ENCODE measurements at regions not wholly inside any gene's neighbourhood (a gene's known extent, or its start where the extent isn't known, plus 50 kb on each side); places are given as distances from the start of the nearest gene placed in this dataset.
A peak's percentile ranks its signal among the peaks of the same experiment; 100 is the strongest.

GRCh38 chr1:185645162-185645640 is 89.0 kb upstream of the HMCN1 start:
- DNase-seq, result no peak

GRCh38 chr1:185644531-185644930 is 89.7 kb upstream of the HMCN1 start:
- no peak for DNase-seq

- DNase-seq, result no peak
Observed at GRCh38 chr1:185636848-185637247, 97.3 kb upstream of the HMCN1 start.

- no peak for DNase-seq
Observed at GRCh38 chr1:185634704-185635103, 99.5 kb upstream of the HMCN1 start.

DNA sequence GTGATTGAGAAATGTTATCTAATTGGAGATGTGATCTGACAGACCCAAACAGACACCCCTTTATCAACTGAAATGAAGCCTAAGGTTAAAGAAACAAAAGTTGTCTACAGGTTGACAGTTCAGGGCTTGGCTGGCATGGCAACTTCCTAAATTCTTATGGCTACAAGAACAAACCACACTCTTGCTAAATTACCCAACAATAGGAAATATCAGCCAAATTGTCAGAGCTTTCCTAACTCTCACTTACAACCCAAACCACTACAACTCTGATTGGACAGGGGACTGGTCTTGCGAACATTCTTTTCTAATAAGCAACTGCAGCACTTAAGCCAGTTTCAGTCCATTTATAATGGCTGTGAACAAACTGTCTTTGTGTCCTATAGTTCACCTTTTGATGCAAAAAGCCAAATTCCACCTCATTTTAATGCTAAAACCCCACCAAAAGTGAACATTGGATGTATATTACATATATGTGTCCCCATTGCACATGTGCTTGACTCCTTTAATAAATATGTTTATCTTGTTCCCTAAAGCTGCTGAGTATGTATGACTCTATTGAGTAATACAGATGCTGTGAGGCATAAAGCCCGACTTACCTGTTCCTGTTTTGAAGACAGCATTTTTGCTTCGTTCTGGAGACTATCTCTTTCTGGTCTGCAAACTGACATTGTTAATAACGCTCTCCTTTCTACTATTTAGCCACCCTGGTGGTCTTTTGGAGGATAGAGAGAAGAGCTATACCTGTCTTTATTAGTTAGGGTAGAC is 101.3 kb upstream of the HMCN1 start:
- peak in 1 of 2 donors; percentile 18 for DNase-seq

DNA sequence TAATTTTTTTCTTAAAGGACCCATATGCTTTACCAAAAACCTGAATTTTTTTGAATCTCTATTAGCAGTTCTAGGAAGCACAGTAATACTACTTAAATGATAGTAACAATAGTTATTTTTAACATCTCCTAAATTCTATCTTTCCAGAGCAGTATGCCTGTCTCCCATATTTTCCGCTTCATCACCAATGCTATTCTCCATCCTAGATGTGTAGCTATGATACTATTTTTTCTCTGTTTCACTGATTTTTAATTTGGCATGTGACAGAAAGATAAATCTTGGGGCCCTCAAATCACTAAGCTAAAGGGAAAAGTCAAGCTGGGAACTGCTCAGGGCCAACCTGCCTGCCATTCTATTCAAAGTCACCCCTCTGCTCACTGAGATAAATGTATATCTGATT is 102.3 kb upstream of the HMCN1 start:
- no peak for DNase-seq

DNA sequence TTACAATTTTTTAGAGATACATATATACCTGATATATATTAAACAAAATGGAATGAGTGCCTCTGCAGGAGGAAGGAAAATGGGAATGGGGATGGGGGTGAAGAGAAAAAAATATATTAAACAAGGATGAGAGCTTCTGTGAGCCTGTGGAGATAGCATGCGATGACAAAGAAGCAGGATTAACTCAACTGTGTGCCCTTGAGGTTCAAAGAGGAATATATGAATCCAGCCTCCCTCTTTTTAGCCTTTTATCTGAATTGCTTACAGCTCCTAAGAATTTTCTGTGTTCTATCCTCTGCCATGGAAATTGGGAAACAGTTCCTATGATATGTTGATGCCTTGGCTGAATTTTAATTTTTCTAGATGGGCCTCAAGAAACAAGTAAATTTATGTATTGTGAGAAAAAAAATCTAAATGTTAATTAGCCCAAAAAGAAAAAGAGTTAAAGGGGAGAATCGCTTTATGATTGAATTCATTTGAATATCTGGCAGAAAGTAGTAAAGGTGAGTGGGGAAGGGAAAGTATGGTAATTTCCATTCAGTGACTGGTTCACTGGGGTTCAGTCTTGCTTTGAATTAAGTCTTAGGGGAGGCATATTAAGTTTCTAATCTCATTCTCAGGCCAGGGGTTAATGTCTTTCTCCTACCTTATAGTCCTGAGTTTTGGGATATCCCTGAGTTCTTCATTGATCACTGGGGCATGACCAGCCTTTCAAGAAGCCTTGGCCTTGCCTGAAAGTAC is 106.3 kb upstream of the HMCN1 start:
- DNase-seq, result no peak

GRCh38 chr1:185627171-185627570 is 107.0 kb upstream of the HMCN1 start:
- no peak for DNase-seq

DNA sequence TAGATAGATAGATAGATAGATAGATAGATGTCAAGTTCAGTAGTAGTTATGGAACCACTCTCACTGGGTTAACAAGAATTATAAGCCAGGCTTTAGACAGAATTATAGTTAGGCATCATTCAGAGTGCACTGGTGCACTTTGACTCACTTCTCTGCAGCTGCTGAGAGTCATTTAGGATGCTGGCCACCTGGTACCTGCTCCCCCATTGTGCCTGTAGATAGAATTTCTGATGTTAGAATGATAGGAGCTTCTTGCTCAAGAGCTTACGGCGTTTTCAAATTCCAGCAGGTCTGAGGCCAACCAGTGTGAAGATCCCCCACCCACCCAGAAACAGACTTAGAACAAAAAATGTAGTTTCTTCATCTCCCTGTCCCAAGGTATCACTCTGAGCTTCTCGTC is 107.8 kb upstream of the HMCN1 start:
- DNase-seq, result no peak

GRCh38 chr1:185610954-185611353 is 123.2 kb upstream of the HMCN1 start:
- DNase-seq, result no peak

DNA sequence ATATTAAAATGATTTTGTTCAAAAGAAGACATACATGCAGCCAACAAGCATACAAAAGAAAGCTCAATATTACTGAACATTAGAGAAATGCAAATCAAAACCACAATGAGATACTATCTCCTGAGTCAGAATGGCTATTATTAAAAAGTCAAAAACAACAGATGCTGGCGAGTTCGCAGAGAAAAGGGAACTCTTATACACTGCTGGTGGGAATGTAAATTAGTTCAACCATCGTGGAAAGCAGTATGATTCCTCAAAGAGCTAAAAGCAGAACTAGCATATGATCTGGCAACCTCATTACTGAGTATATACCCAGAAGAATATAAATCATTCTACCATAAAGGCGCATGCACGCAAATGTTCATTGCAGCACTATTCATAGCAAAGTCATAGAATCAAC is 126.0 kb upstream of the HMCN1 start:
- DNase-seq, result no peak

DNA sequence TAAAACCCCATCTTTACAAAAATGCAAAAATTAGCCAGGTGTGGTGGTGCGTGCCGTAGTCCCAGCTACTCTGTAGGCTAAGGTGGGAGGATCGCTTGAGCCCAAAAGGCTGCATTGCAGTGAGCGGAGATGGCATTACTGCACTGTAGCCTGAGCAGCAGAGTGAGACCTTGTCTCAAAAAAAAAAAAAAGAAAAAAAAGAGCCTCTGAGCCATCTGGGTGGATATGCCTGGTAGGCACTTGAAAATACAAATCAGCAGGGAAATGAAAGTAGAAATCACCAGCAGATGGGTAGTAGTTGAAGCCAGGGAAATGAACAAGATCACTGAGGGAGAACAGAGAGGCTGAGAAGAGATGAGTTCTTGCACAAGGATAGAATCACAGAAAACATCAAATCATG is 131.0 kb upstream of the HMCN1 start:
- DNase-seq, result peak in 1 of 2 donors; percentile 27

DNA sequence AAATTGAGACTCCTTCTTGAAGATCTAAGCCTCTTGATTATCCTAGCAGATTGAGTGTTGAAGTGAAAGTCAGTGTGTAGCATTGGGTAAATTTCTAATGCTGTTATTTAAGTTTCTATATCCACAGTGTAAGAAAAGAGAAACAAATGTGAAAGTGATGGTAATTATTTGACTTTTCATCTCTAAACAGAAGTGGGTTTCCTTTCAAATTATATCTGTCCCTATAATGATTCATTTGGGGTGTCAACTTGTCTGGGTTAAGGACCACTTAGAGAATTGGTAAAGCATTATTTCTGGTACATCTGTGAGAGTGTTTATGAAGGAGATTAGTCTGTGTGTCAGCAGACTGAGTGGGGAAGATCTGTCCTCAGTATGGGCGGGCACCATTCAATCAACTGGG is 133.0 kb upstream of the HMCN1 start:
- DNase-seq, result no peak

- no peak for DNase-seq
Observed at GRCh38 chr1:185600641-185601040, 133.6 kb upstream of the HMCN1 start.

GRCh38 chr1:185598332-185598731 is 135.9 kb upstream of the HMCN1 start:
- DNase-seq, result no peak

GRCh38 chr1:185595835-185596667 is 138.1 kb upstream of the HMCN1 start:
- DNase-seq, result peak; percentile 62 to 76

DNA sequence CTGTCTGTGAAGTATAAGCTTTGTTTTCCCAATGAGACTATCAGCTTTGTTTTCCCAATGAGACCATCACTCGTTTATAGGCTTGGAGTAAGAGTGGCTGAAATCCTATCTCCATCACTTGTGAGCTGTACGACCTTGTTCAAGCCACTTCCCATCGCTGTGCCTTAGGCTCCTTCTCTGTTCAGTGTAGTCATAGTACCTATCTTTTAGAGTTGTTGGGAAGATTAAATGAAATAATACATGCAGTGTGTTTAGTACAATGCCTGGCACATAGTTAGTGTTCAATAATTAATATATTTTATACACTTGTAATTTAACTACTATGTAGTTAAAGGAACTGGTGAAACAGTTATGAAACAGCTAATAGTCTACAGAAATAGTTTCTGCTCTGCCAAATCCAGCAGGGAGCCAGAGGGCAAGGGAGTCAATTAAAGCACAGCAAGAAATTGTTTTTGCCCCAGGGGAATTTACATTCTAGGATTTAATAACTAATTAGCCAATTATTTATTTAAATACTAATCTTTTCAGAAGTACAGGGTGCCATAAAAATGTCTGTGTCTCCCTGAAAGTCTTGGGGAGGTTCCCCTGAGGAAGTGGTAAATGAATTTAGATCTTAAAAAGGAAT is 139.3 kb upstream of the HMCN1 start:
- DNase-seq, result no peak

GRCh38 chr1:185593271-185593670 is 140.9 kb upstream of the HMCN1 start:
- DNase-seq, result no peak

- no peak for DNase-seq
Observed at GRCh38 chr1:185585770-185586169, 148.4 kb upstream of the HMCN1 start.

- DNase-seq, result no peak
Observed at GRCh38 chr1:185581961-185582725, 152.0 kb upstream of the HMCN1 start.

DNA sequence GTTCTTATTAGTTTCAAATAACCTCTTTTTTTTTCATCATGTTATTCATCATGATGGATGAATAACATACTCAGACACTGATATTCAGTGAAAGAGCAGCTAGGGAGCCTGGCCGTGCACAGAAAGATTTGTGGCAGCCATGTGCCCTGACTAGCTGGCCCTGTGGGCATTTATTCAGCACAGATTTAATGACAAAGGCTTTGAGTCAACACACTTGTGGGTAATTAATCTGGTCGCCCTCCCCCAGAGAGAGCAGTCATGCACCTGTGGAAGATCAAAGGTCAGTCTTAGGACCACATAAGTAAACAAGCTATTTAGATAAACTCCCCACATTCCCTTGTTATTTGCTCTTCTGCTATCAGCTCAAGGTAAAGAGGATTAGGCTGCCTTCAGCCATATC is 153.2 kb upstream of the HMCN1 start:
- no peak for DNase-seq

DNA sequence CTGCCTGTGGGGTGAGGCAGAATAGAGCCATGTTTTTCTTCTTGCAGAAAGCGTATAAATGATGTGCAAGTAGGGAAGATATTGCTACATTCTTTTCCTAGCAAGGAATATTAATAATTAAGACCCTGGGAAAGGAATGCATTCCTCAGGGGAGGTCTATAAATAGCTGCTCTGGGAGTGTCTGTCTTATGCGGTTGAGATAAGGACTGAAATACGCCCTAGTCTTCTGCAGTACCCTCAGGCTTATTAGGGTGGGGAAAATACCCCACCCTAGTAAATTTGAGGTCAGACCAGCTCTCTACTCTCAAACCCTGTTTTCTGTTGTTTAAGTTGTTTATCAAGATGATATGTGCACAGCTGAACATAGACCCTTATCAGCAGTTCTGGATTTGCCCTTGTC is 155.9 kb upstream of the HMCN1 start:
- DNase-seq, result no peak
